ENCODE measurements at regions not wholly inside any gene's neighbourhood (a gene's known extent, or its start where the extent isn't known, plus 50 kb on each side); places are given as distances from the start of the nearest gene placed in this dataset.

DNA sequence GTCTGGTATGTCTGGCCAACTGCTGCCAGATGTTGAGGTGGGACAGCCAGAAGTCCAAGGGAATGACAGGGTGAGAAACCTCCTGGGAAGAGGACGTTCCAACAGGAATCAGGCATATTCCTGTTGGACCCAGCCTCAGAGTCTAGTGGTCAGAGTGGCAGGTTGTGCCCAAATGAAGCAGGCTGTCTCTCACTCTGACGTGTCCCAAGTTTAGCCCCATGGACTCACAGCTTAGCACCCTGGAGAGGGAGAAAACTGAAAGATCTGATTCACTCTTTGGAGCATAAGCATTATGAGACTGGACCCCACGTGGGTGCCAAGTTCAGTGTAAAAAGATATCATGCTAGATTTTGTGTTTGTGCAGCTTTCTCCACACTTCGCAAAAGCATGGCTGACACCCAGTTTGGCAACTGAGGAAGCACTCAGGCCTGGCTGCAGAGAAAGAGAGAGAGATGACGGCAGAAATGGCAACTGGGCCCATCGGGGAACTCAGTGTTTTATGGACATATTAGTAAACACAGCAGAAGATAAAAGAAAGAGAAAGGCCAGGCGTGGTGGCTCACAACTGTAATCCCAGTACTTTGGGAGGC lies 88.2 kb upstream of the LMCD1 start:
- Histone ChIP-seq H3K4me3 (replicated peaks in 1 of 3; ENCODE audit: insufficient read depth in 1 of 3, low read depth in 1 of 3, low read length in 3 of 3) (no peak overlapping the region), H3K4me2 (ENCODE audit: insufficient read depth, low read length) (no peak overlapping the region), H3K36me3 (ENCODE audit: control insufficient read depth in 2 of 2, extremely low read depth in 1 of 2, insufficient read depth in 2 of 2, low read length in 2 of 2) (no peaks in the 10 kb centered on the region), H3K27me3 (ENCODE audit: control insufficient read depth in 2 of 2, insufficient read depth in 2 of 2, low read length in 2 of 2) (no peaks in the 10 kb centered on the region), H3K9ac (replicated peaks; ENCODE audit: extremely low read depth, insufficient read depth, low read length) (no peak overlapping the region), H3K9me1 (replicated peaks; ENCODE audit: control insufficient read depth, extremely low read depth, insufficient read depth, low read length) (no peaks in the 10 kb centered on the region), H2AFZ (ENCODE audit: low read depth, low read length) (no peak overlapping the region), H3K79me2 (ENCODE audit: control insufficient read depth, insufficient read depth, low read length) (no peaks in the 10 kb centered on the region), H3K9me3 (replicated peaks; ENCODE audit: control insufficient read depth, insufficient read depth, low read length) (no peaks in the 10 kb centered on the region), H3K27ac (ENCODE audit: insufficient read depth, low read depth, low read length) (no peak overlapping the region), H3K4me1 (ENCODE audit: control insufficient read depth, extremely low read depth, insufficient read depth, low read length) (no peaks in the 10 kb centered on the region), H4K20me1 (replicated peaks; ENCODE audit: control insufficient read depth, extremely low read depth, insufficient read depth, low read length) (no peaks in the 10 kb centered on the region)
- FAIRE-seq (no peak), DNase-seq (ENCODE audit: low read depth, low spot score) (no peak)
- dilution Hi-C loops (cut with MboI; ENCODE audit: extremely low pct_ligation_motif_present, low sequenced_read_pairs): no loop called here
- ChIA-PET POLR2A (no interaction called here), CTCF (no interaction called here)
- no TSS peak for BruUV-seq (replicated peaks)
- intact Hi-C loops (cut with micrococcal nuclease): no loop called here
- TF ChIP-seq EZH2 (IDR thresholded peaks at IDR 0.05; ENCODE audit: borderline replicate concordance, low read depth, low read length, severe bottlenecking) (no peak), POLR2A (IDR thresholded peaks at IDR 0.05; ENCODE audit: low read depth, low read length) (no peak), MAX (IDR thresholded peaks at IDR 0.05; ENCODE audit: insufficient read depth, insufficient read length) (no peak), POLR2AphosphoS5 (IDR thresholded peaks at IDR 0.05; ENCODE audit: insufficient read depth, low read depth, low read length) (no peak), GATA2 (IDR thresholded peaks at IDR 0.05; ENCODE audit: insufficient read depth, insufficient read length, low read depth, low read length) (no peak), MYC (IDR thresholded peaks at IDR 0.05; ENCODE audit: low read depth, low read length) (no peak), JUN (IDR thresholded peaks at IDR 0.05; ENCODE audit: borderline replicate concordance, insufficient read depth, insufficient read length, low read depth) (no peak), FOS (IDR thresholded peaks at IDR 0.05; ENCODE audit: borderline replicate concordance, insufficient read depth, low read length) (no peak)
- TF ChIP-seq, protein P1, sequence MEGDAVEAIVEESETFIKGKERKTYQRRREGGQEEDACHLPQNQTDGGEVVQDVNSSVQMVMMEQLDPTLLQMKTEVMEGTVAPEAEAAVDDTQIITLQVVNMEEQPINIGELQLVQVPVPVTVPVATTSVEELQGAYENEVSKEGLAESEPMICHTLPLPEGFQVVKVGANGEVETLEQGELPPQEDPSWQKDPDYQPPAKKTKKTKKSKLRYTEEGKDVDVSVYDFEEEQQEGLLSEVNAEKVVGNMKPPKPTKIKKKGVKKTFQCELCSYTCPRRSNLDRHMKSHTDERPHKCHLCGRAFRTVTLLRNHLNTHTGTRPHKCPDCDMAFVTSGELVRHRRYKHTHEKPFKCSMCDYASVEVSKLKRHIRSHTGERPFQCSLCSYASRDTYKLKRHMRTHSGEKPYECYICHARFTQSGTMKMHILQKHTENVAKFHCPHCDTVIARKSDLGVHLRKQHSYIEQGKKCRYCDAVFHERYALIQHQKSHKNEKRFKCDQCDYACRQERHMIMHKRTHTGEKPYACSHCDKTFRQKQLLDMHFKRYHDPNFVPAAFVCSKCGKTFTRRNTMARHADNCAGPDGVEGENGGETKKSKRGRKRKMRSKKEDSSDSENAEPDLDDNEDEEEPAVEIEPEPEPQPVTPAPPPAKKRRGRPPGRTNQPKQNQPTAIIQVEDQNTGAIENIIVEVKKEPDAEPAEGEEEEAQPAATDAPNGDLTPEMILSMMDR (IDR thresholded peaks at IDR 0.05; ENCODE audit: extremely low read depth in 1 of 2, insufficient read depth in 1 of 2, low read depth in 1 of 2, low read length in 2 of 2): no peak

All from endothelial cell of umbilical vein (primary cell).